ENCODE measurements at regions not wholly inside any gene's neighbourhood (a gene's known extent, or its start where the extent isn't known, plus 50 kb on each side); places are given as distances from the start of the nearest gene placed in this dataset.

GRCh38 chrX:39969819-39970504, 127.8 kb downstream of the BCOR start:
- H4K5ac ChIP-seq (ENCODE audit: low read depth, low read length), result no peak overlapping the region
- no peak overlapping the region for H2BK20ac ChIP-seq (ENCODE audit: low read depth, low read length)
- dilution Hi-C loops (cut with HindIII; ENCODE audit: low sequenced_read_pairs, unreplicated experiment), result no loop called here
- no peaks in the 10 kb centered on the region for H3K9me1 ChIP-seq (ENCODE audit: insufficient read depth, low read length)
- no peak overlapping the region for H2AK5ac ChIP-seq (ENCODE audit: low read depth, low read length)
- no peak overlapping the region for H3K4me3 ChIP-seq (ENCODE audit: insufficient read depth, low read depth, low read length)
- intact Hi-C loops (cut with micrococcal nuclease), result no loop called here
- no peak overlapping the region for H3K18ac ChIP-seq (ENCODE audit: low read depth, low read length)
- CTCF ChIA-PET, result interaction anchor here (0.6 kb wide), 1 partner anchor 286 kb away, joined by 3 read pairs; no protein-coding TSS in a partner anchor
- no TSS peak for BruUV-seq (replicated peaks)
- no peak overlapping the region for H4K91ac ChIP-seq (ENCODE audit: insufficient read depth, low read depth, low read length)
- 77% methylated on average over 8 of the region's 19 CpGs; no CpG with 5 or more reads in 1 of the 2 experiments for WGBS, 2 experiments (ENCODE audit: extremely low coverage in 2 of 2, insufficient read length in 1 of 2)
- no peak for ATAC-seq (ENCODE audit: low read depth)
- H3K36me3 ChIP-seq (ENCODE audit: control insufficient read depth, insufficient read depth, low read length), result no peaks in the 10 kb centered on the region
- H3K4ac ChIP-seq (ENCODE audit: low read depth, low read length), result no peak overlapping the region
- no peak overlapping the region for H2BK15ac ChIP-seq (ENCODE audit: low read depth, low read length)
- no peak overlapping the region for H3K23ac ChIP-seq (ENCODE audit: low read depth, low read length)
- DNase-seq, result no peak
- no peak overlapping the region for H3K56ac ChIP-seq (ENCODE audit: extremely low read depth, insufficient read depth, low read length)
- H3K27me3 ChIP-seq (ENCODE audit: control insufficient read depth, insufficient read depth, low read length), result peaks cover 5% of the 10 kb centered on the region
- no peak overlapping the region for H3K4me2 ChIP-seq (ENCODE audit: low read depth, low read length)
- no peak overlapping the region for H2BK120ac ChIP-seq (ENCODE audit: low read depth, low read length)
- H3K14ac ChIP-seq (replicated peaks; ENCODE audit: low read depth, low read length), result no peak overlapping the region
- POLR2A ChIA-PET (ENCODE audit: unreplicated experiment), result no interaction called here
- TF ChIP-seq RAD21 (IDR thresholded peaks at IDR 0.05; ENCODE audit: low read length) (no peak), CHD1 (IDR thresholded peaks at IDR 0.05; ENCODE audit: low read depth, low read length) (no peak), POLR2A (IDR thresholded peaks at IDR 0.05; ENCODE audit: low read depth, low read length) (no peak), CTCF (conservative IDR thresholded peaks at IDR 0.05; ENCODE audit: low read depth, low read length) (no peak), MAZ (IDR thresholded peaks at IDR 0.05; ENCODE audit: borderline replicate concordance, low read depth, low read length) (no peak), CEBPB (IDR thresholded peaks at IDR 0.05; ENCODE audit: low read depth, low read length) (no peak), FOS (IDR thresholded peaks at IDR 0.05; ENCODE audit: low read depth, low read length) (no peak), USF2 (IDR thresholded peaks at IDR 0.05; ENCODE audit: low read depth, low read length) (no peak), MAFK (IDR thresholded peaks at IDR 0.05; ENCODE audit: low read depth, low read length) (no peak), SMC3 (IDR thresholded peaks at IDR 0.05; ENCODE audit: low read depth, low read length) (no peak)
- no peak overlapping the region for H3K9ac ChIP-seq (ENCODE audit: low read depth, low read length)
- H2AK9ac ChIP-seq (replicated peaks; ENCODE audit: low read depth, low read length, poor library complexity), result no peak overlapping the region
- no peak overlapping the region for H3K27ac ChIP-seq (ENCODE audit: insufficient read depth, low read length)
- no peak overlapping the region for H2BK5ac ChIP-seq (ENCODE audit: low read depth, low read length, poor library complexity, severe bottlenecking)
- peaks cover 3% of the 10 kb centered on the region for H3K9me3 ChIP-seq (ENCODE audit: control insufficient read depth, insufficient read depth, low read length)
- H2AFZ ChIP-seq (replicated peaks; ENCODE audit: low read length, poor library complexity), result peak overlapping the region; percentile 17
- H4K8ac ChIP-seq (ENCODE audit: low read depth in 2 of 2, low read length in 2 of 2), result no peak overlapping the region
- H3K79me1 ChIP-seq (ENCODE audit: low read depth in 1 of 2, low read length in 2 of 2), result no peaks in the 10 kb centered on the region
- no peaks in the 10 kb centered on the region for H4K20me1 ChIP-seq (ENCODE audit: insufficient read depth, low read length)
- H3K4me1 ChIP-seq (ENCODE audit: control insufficient read depth, insufficient read depth, low read length), result 0 out of 2 replicates have a peak, but pooled peaks cover 1% of the 10 kb centered on the region
- in situ Hi-C loops (cut with MboI; ENCODE audit: low sequenced_read_pairs), result no loop called here

Measured in IMR-90 (cell line).